Activated T-cell treated with anti-CD3 and anti-CD28 coated beads for 1 hour (primary cell): ENCODE measurements at regions not wholly inside any gene's neighbourhood (a gene's known extent, or its start where the extent isn't known, plus 50 kb on each side); places are given as distances from the start of the nearest gene placed in this dataset.

Experiments
- DNase-seq: peaks from one replicate; pipeline ENCODE4 v3.0.0-alpha.2; 2020; ENCODE audit warnings: low read depth

DNA sequence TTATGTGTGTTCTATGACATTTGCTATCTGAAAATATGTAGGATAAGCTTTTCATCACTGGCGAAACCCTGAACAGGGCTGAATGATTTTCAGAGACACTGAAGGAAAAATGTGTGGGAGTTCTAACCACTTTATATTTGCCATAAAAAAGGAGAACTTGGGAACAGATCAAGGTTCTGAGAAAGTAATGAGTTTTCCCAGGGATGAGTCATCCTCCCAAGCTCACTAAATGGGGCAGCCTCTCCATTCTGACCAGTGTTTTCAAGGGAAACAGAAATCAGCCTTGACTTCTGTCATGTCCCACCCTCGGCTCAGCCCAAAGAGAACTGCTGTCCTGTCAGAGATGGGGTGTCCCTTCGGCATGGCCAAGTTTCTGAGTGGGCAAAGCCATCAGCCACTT is 2109.8 kb upstream of the CELF4 start:
- DNase-seq, result no peak

GRCh38 chr18:39672171-39672570 is 2106.6 kb upstream of the CELF4 start:
- no peak for DNase-seq

DNA sequence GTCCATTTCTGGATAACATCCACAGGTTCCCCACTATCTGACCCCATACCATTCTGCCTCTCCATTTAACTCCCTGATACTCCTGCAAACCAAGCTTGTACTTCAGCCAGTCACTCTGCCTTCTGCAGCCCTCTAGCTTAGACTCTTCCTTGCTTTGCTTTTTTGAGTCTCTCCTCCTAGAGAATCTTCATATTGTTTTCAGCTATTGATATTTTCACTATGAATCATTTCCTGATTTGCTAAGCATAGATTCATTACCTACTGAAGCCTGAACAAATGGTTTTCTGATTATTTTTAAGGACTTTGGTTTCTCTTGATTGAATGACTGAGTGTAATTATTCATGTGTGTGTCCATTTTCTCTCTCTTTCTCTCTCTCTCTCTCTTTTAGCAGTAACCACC is 2102.3 kb upstream of the CELF4 start:
- DNase-seq, result no peak

DNA sequence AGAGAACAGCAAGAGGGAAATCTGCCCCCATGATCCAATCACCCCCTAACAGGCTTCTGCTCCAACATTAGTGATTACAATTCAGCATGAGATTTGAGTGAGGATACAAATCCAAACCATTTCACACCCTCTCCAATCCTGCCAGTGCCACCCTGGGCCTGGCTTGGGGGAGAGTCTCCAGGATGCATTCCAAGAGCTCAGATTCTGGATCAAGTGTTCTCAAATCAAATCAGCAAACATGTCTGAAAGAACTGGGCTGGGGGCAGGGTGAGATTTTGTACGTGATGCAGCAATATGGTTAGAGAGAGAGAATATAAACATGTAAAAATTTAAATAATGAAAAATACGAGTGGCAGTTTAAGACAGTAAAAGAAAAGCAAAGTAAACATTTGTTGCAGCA is 2100.9 kb upstream of the CELF4 start:
- no peak for DNase-seq

DNA sequence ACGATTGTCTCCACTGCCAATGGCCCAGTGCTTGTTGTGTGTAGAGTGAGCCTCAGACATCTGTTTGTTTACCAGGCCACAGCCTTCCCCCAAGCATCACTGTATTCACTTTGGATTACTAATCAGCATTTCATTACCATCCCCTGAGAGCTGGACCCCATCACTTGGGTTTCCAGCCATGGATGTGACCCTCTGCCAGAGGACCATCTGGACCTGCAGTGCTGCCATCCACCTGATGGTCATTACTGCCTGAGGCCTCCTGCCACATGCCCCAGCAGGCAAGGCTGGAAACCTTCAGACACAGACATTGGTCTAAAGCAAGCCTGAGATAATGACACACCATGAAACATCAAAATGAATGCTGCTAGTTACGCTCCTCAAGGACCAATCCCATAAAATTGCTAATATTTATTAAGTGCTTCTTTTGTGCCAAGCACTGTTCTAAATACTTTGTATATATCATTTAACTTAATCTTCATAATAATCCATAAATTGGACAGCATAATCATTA is 2096.3 kb upstream of the CELF4 start:
- DNase-seq, result no peak

- DNase-seq, result no peak
These were observed 2094.5 kb upstream of the CELF4 start for GRCh38 chr18:39660141-39660540.

- DNase-seq, result no peak
These were observed 2089.7 kb upstream of the CELF4 start for GRCh38 chr18:39655341-39655740.

DNA sequence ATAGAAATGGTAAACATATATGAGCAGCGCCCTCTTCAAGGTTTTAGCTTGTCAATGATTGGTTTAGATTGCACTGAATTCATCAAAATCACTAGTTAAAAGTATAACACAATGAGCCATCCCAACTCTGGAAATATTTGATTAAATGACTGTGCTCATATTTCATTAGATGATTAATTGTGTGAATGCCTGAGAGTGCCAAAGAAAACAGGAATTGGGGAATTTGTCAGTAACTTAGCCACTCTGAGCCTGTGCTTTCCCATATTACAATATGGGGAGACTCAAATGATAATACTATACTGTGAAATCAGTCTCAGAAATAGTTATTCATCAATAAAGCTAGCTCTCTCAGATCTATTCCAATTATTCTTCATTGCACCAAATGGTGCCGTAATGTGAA is 2087.6 kb upstream of the CELF4 start:
- no peak for DNase-seq

GRCh38 chr18:39648616-39649015 is 2083.0 kb upstream of the CELF4 start:
- no peak for DNase-seq

DNA sequence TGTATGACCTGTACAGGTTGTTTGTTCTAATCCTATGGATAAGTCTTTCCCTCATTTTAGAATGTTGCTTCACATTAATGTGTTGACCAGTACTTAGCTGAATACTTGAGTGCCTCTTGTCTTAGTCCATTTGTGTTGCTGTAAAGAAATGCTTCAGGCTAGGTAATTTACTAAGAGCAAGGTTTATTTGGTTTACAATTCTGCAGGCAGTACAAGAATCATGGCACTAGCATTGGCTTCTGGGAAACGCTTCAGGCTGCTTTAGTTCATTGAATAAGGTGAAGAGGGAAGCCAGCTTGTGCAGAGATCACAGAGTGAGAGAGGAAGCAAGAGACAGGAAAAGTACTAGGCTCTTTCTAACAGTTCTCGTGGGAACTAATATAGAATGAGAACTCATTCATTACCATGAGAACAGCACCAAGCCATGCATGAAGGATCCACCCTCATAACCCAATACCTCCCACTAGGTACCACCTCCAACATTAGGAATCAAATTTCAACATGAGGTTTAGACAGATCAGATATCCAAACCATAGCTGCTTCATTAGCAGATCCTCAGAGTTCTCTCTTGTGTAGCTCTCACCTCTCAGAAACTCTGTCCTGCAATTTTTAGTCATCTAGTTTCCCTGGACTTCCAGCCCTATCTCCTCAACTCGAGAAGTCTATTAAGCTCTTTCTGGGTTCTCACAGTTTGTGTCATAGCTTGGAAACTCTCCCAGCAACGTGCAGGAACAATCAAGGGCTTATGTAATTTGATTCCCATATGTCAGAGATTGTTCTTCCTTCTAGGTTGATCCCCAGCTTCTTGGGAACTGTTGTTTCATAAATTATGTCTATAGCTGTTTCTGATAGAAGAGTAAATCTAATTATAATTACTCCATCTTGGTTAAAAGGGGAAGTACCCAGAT is 2082.3 kb upstream of the CELF4 start:
- DNase-seq, result no peak

GRCh38 chr18:39638224-39638623 is 2072.6 kb upstream of the CELF4 start:
- DNase-seq, result no peak

DNA sequence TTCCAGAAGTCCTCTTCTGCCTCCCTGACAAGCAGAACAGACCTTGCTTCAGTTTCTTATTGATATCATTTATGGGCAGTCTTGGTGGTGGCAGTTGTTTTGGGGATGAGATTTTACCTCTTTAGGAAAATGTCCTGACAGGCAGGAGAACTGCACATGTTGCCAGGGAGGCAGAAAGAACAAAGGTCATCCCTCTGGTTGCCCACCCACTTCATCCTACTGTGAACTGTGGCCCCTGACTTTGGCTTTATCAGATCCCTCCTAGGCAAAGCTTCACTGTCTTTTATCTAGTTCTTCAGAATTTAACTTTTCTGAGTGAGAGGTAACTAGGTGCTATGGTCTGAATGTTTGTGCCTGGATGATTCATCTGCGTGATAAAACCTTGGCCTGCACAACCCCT is 2071.3 kb upstream of the CELF4 start:
- no peak for DNase-seq

DNA sequence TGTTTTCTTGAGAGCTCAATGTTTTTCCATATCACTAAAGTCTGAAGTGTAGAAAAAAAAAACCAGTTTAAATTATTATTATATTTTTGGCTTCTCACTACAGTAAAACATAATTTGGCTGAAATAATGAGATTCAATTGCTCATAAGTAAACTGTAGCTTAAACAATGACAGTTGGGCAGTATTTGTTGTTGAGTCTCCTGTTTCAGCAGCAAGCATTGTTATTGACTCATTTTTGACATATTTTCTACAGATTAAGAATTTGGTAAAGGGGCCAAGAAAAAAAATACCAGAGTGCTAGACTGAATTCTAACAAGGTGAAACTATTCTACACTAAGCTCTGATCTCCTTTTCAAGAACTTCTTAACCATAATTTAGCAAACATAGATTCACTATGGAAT is 2070.4 kb upstream of the CELF4 start:
- DNase-seq, result no peak

DNA sequence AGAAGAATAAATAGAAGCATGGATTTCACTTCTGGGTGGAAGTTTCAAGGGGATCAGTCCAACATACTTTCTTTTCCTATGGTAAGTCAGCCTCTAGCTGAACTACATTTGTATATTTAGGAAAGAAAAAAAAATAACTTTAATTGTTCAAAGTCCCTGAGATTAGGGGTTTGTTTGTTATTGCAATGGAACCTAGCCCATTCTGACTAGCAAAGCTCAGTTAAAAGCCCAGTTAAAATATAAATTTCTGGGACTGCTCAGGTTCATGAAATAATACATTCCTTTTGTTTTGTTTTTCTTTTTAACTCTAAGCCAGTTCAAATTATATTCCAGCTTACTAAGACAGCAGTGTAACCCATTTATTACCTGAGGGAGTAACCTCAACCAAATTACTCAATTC is 2069.6 kb upstream of the CELF4 start:
- no peak for DNase-seq

- no peak for DNase-seq
These were observed 2062.3 kb upstream of the CELF4 start for GRCh38 chr18:39627936-39628335.

GRCh38 chr18:39624961-39625360 is 2059.4 kb upstream of the CELF4 start:
- DNase-seq, result no peak

DNA sequence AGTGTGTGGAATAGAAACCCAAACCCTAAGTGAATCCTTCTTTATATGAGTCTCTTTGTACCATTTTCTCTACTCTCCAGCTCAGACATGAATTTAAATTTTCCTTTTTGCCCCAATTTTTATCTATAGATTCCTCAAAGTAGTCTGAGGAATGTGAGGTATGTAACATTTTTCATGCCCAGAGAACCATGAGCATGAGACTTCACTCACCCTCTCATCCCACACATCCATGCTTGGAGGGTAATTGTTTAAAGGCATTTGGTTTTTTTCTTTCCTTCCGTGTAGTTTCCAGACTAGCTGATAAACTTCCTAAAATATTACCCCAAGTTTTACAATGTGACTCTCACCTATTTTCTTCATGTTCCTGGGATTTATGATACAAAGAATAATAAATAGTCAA is 2056.8 kb upstream of the CELF4 start:
- DNase-seq, result no peak

- DNase-seq, result no peak
These were observed 2055.1 kb upstream of the CELF4 start for GRCh38 chr18:39620551-39621168.

DNA sequence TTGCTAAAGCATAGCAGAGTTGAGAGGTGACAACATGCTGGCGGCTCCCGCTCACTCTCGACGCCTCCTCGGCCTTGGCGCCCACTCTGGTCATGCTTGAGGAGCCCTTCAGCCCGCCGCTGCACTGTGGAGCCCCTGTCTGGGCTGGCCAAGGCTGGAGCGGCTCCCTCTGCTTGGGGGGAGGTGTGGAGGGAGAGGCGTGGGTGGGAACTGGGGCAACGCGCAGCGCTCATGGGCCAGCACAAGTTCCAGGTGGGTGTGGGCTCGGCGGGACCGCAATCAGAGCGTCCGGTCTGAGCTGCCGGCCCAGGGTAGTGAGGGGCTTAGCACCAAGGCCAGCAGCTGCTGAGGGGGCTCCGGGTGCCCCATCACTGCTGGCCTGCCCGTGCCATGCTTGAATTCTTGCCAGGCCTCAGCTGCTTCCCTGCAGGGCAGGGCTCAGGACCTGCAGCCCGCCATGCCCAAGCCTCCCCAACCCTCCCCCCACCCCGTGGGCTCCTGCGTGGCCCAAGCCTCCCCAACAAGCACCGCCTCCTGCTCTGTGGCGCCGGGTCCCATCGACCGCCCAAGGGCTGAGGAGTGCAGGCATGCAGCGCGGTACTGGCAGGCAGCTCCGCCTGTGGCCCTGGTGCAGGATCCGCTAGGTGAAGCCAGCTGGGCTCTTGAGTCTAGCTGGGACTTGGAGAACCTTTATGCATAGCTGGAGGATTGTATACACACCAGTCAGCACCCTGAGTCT is 2052.8 kb upstream of the CELF4 start:
- no peak for DNase-seq

GRCh38 chr18:39611381-39612100 is 2045.9 kb upstream of the CELF4 start:
- no peak for DNase-seq

- no peak for DNase-seq
These were observed 2041.4 kb upstream of the CELF4 start for GRCh38 chr18:39607034-39607433.

GRCh38 chr18:39604836-39605235 is 2039.2 kb upstream of the CELF4 start:
- no peak for DNase-seq
